ENCODE measurements at regions not wholly inside any gene's neighbourhood (a gene's known extent, or its start where the extent isn't known, plus 50 kb on each side); places are given as distances from the start of the nearest gene placed in this dataset.

DNA sequence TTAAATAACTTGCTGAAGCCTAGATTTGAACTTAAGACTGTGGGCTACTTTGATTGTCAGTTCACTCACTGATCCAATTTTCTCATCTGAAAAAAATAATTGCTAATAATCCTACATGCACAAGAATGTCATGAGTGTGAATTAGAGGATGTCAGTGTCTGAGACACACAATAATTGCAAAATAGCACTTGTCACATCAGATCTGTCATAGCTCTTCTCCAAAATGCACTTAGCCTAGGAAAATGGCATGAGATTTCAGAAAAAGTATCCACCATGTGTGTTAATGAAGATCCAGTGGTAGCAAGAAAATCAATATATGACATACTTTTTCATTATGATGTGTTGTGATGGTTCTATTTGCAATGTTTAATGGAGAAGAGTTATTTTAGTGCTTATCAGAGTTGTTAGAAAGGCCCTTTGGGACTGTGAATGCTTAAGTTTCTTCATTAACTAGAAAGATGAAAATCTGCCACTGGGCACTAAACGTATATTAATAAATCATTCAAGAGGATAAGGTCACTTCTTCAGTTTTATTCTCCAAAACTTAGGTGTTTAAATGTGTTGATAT lies 786.2 kb downstream of the C6orf118 start:
- TF ChIP-seq, protein P1, sequence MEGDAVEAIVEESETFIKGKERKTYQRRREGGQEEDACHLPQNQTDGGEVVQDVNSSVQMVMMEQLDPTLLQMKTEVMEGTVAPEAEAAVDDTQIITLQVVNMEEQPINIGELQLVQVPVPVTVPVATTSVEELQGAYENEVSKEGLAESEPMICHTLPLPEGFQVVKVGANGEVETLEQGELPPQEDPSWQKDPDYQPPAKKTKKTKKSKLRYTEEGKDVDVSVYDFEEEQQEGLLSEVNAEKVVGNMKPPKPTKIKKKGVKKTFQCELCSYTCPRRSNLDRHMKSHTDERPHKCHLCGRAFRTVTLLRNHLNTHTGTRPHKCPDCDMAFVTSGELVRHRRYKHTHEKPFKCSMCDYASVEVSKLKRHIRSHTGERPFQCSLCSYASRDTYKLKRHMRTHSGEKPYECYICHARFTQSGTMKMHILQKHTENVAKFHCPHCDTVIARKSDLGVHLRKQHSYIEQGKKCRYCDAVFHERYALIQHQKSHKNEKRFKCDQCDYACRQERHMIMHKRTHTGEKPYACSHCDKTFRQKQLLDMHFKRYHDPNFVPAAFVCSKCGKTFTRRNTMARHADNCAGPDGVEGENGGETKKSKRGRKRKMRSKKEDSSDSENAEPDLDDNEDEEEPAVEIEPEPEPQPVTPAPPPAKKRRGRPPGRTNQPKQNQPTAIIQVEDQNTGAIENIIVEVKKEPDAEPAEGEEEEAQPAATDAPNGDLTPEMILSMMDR (IDR thresholded peaks at IDR 0.05), result no peak
- H3K27ac Mint-ChIP-seq (ENCODE audit: unreplicated experiment), result no peak overlapping the region
- no peaks in the 10 kb centered on the region for H3K27me3 Mint-ChIP-seq (ENCODE audit: unreplicated experiment)
- DNase-seq (ENCODE audit: extremely low spot score, unreplicated experiment), result no peak
- H3K36me3 Mint-ChIP-seq (ENCODE audit: unreplicated experiment), result no peaks in the 10 kb centered on the region
- H3K9me3 Mint-ChIP-seq (ENCODE audit: unreplicated experiment), result peaks cover 46% of the 10 kb centered on the region
- no peak overlapping the region for H3K4me3 Mint-ChIP-seq (ENCODE audit: unreplicated experiment)
- H3K4me1 Mint-ChIP-seq (ENCODE audit: unreplicated experiment), result no peaks in the 10 kb centered on the region

DNA sequence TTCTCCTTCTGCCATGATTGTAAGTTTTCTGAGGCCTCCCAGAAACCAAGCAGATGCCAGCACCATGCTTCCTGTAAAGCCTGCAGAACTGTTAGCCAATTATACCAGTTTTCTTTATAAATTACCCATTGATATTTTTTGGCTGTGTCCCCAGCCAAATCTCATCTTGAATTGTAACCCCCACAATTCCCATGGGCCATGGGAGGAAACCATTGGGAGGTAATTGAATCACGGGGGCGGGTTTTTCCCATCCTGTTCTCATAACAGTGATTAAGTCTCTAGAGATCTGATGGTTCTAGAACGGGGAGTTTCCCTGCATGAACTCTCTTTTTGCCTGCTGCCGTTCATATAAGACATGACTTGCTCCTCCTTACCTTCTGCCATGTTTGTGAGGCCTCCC lies 788.5 kb downstream of the C6orf118 start:
- no peak overlapping the region for H3K27ac Mint-ChIP-seq (ENCODE audit: unreplicated experiment)
- H3K27me3 Mint-ChIP-seq (ENCODE audit: unreplicated experiment), result no peaks in the 10 kb centered on the region
- H3K4me1 Mint-ChIP-seq (ENCODE audit: unreplicated experiment), result no peaks in the 10 kb centered on the region
- TF ChIP-seq, protein P1 (IDR thresholded peaks at IDR 0.05), result no peak
- H3K9me3 Mint-ChIP-seq (ENCODE audit: unreplicated experiment), result peaks cover 62% of the 10 kb centered on the region
- no peak overlapping the region for H3K4me3 Mint-ChIP-seq (ENCODE audit: unreplicated experiment)
- H3K36me3 Mint-ChIP-seq (ENCODE audit: unreplicated experiment), result no peaks in the 10 kb centered on the region
- no peak for DNase-seq (ENCODE audit: extremely low spot score, unreplicated experiment)

DNA sequence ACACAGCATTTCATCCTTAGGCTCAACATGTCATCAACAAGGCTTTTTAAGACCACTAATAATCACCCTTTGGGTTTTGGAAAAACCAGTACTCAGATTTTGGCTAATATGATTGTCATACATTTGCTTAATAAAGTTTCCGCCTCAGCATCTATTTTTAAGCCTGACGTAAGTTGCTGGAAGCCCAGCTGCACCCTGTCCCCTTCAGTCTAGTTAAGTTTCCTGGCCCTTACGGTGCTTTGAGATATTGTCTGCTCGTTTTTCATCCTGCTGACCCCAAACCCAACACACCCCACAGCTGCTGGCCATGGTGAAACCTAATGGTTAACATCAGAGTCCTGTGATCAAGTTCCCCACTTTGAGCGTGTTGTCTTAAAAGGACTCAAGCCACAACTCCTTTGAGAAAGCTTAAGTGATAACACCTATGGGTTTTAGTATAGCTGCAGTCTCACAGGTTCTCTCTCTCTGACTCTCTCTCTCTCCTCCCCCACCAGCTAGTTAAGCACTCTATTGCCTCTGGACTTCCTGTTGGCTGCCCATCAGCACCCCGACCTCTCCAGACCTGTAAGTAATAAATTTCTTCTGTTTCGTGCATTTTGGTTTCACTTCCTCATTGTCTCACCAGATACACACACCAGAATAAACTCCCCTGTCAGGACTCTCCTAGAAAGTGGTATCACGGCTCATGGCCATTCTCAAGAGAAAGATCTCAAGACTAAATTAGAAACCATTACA lies 802.0 kb downstream of the C6orf118 start:
- Mint-ChIP-seq H3K27me3 (ENCODE audit: unreplicated experiment) (no peaks in the 10 kb centered on the region), H3K4me1 (ENCODE audit: unreplicated experiment) (no peaks in the 10 kb centered on the region), H3K9me3 (ENCODE audit: unreplicated experiment) (peaks cover 42% of the 10 kb centered on the region), H3K36me3 (ENCODE audit: unreplicated experiment) (no peaks in the 10 kb centered on the region), H3K4me3 (ENCODE audit: unreplicated experiment) (no peak overlapping the region), H3K27ac (ENCODE audit: unreplicated experiment) (no peak overlapping the region)
- DNase-seq (ENCODE audit: extremely low spot score, unreplicated experiment), result no peak
- TF ChIP-seq, protein P1 (IDR thresholded peaks at IDR 0.05), result no peak

DNA sequence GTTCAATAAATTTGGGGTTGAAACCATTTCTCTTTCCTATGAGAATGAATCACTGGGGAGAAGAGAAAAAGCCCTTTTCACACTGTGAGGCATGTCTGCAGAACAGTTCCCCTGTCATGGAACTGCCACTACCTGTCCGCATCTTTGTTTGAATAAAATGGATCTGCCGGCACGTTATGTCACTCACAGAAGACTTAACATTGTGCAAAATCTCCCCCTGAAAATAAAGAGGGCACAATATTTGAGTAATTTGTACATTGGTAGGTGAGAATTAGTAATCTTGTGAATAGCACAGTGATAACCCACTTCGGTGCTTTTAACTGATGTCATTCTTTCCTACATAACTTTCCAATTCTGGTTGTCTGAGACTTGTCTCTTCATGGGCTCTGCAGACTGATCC lies 804.0 kb downstream of the C6orf118 start:
- H3K36me3 Mint-ChIP-seq (ENCODE audit: unreplicated experiment), result no peaks in the 10 kb centered on the region
- no peaks in the 10 kb centered on the region for H3K27me3 Mint-ChIP-seq (ENCODE audit: unreplicated experiment)
- no peak for DNase-seq (ENCODE audit: extremely low spot score, unreplicated experiment)
- H3K27ac Mint-ChIP-seq (ENCODE audit: unreplicated experiment), result no peak overlapping the region
- no peaks in the 10 kb centered on the region for H3K4me1 Mint-ChIP-seq (ENCODE audit: unreplicated experiment)
- H3K9me3 Mint-ChIP-seq (ENCODE audit: unreplicated experiment), result peaks cover 26% of the 10 kb centered on the region
- no peak overlapping the region for H3K4me3 Mint-ChIP-seq (ENCODE audit: unreplicated experiment)
- TF ChIP-seq, protein P1 (IDR thresholded peaks at IDR 0.05), result no peak

DNA sequence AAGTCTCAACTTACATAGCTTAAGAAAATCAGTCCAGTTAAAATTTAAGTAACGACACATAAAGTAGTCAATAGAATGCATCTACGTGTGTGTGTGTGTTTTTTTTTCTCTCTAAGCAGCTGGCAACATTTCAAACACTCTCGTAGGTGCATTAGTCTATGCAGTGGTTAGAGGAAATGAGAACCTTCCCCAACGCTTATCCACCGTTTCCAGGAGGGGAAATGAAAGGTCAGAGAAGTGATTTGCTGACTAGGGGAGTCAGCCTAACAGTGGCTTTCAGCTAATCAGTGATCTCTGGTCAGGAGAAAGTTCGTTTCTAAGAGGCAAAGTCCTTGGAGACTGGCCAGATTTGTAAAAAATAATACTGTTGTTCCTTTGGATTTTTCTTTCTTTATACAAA lies 806.6 kb downstream of the C6orf118 start:
- TF ChIP-seq, protein P1 (IDR thresholded peaks at IDR 0.05), result no peak
- H3K4me3 Mint-ChIP-seq (ENCODE audit: unreplicated experiment), result no peak overlapping the region
- H3K9me3 Mint-ChIP-seq (ENCODE audit: unreplicated experiment), result peaks cover 16% of the 10 kb centered on the region
- H3K4me1 Mint-ChIP-seq (ENCODE audit: unreplicated experiment), result no peaks in the 10 kb centered on the region
- no peaks in the 10 kb centered on the region for H3K36me3 Mint-ChIP-seq (ENCODE audit: unreplicated experiment)
- DNase-seq (ENCODE audit: extremely low spot score, unreplicated experiment), result no peak
- H3K27ac Mint-ChIP-seq (ENCODE audit: unreplicated experiment), result no peak overlapping the region
- H3K27me3 Mint-ChIP-seq (ENCODE audit: unreplicated experiment), result no peaks in the 10 kb centered on the region
